ENCODE measurements at regions not wholly inside any gene's neighbourhood (a gene's known extent, or its start where the extent isn't known, plus 50 kb on each side); places are given as distances from the start of the nearest gene placed in this dataset.

- TF ChIP-seq CTCF (IDR thresholded peaks at IDR 0.05), result no peak
Observed at GRCh38 chr18:64207820-64208219, 58.9 kb upstream of the LINC00305 start.

GRCh38 chr18:64203295-64203694, 54.4 kb upstream of the LINC00305 start:
- no peak for TF ChIP-seq CTCF (IDR thresholded peaks at IDR 0.05)

DNA sequence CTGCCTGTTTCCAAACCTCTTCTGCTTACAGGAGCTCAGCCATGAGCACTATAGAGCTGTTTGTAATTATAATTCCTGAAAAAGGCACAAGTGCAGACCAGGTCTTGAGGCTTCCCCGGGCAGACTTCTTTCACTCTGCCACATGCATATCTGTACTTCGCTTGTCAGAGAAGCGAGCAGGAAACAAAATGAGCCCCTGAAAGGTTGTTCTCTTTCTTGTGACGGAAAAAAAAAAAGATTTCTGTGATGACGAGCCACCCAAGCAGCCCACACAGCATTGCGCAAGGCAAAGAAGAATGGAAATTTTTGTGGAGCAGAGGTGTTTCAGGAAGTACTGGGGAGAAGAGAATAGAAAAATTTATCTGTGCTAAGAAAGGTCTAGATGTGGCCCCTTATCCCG, 54.0 kb upstream of the LINC00305 start:
- TF ChIP-seq CTCF (IDR thresholded peaks at IDR 0.05), result no peak

DNA sequence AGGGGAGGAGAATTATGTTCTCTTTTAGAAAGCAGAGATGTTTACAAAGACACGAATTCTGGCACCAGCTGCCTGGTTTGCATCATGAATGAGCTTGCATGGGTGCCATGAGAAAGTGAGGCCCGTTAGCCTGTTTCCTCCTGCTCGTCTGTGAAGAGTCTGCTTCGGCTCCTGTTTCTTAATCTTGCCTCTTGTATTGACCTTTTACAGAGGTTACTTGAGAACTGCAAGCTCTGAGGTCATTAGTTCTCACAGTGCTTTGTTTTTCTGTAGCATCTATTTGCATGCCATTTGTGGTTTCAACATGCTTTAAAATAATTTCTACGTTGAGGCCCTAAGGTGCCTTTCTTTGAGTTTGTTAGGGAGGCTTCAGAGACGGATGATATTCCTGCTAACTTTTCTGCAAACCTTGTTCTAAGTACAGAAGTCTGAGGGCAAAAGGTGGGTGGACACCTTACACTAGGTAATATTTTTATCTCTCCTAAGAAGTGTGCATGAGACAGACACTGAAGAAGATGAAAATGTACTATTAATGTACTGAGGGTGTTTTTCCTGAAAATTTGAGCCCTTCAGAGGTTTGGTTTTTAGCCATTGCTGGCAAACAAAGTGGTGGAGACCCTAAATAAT, 53.4 kb upstream of the LINC00305 start:
- no peak for TF ChIP-seq CTCF (IDR thresholded peaks at IDR 0.05)

- no peak for TF ChIP-seq CTCF (IDR thresholded peaks at IDR 0.05)
Observed at GRCh38 chr18:64201781-64202180, 52.9 kb upstream of the LINC00305 start.

GRCh38 chr18:64199581-64199980, 50.7 kb upstream of the LINC00305 start:
- TF ChIP-seq CTCF (IDR thresholded peaks at IDR 0.05), result no peak
